A549 (cell line): ENCODE measurements at regions not wholly inside any gene's neighbourhood (a gene's known extent, or its start where the extent isn't known, plus 50 kb on each side); places are given as distances from the start of the nearest gene placed in this dataset.

ENCODE experiments used
- CBX8 ChIP-seq: fragments of 200-600 bp; sonication (generic); IDR thresholded peaks from 2 replicates; pipeline ENCODE4 v1.6.1; 2016
- CHD4 ChIP-seq: fragments of 200-600 bp; sonication (generic); IDR thresholded peaks from 2 replicates; pipeline ENCODE4 v1.6.1; 2016; ENCODE audit warnings: antibody characterized with exemption, mild to moderate bottlenecking, borderline replicate concordance
- EP300 ChIP-seq, 2 experiments: fragments of >200 bp; sonication (Bioruptor Twin); formaldehyde crosslinking; IDR thresholded peaks; 2 replicates in 1 of 2; 3 replicates in 1 of 2; pipeline ENCODE4 v1.6.1; 2016 to 2017
- ESRRA ChIP-seq: fragments of 150-350 bp; IDR thresholded peaks from 2 replicates; pipeline ENCODE4 v1.6.1; 2014; ENCODE audit warnings: mild to moderate bottlenecking, low read length, borderline replicate concordance
- HOXB5 ChIP-seq: fragments of 250-450 bp; sonication (Bioruptor Pico); IDR thresholded peaks from 2 replicates; pipeline ENCODE4 v1.5.0; 2020; ENCODE audit warnings: mild to moderate bottlenecking, moderate library complexity
- JUNB ChIP-seq: fragments of >200 bp; sonication (Bioruptor Twin); formaldehyde crosslinking; IDR thresholded peaks from 2 replicates; pipeline ENCODE4 v1.6.1; 2016
- POLR2A ChIP-seq: IDR thresholded peaks from 2 replicates; pipeline ENCODE4 v1.6.1; 2012; ENCODE audit warnings: mild to moderate bottlenecking, low read length
- POLR2AphosphoS2 ChIP-seq: conservative IDR thresholded peaks from 2 replicates; pipeline ENCODE4 v1.6.1; 2012; ENCODE audit warnings: low read length, improper control_type of control experiment, inconsistent platforms
- RCOR1 ChIP-seq: fragments of 150-350 bp; IDR thresholded peaks from 2 replicates; pipeline ENCODE4 v1.6.1; 2014; ENCODE audit warnings: antibody characterized with exemption, low read length, low read depth
- RNF2 ChIP-seq: fragments of 200-600 bp; sonication (generic); IDR thresholded peaks from 2 replicates; pipeline ENCODE4 v1.6.1; 2016; ENCODE audit warnings: low read depth, mild to moderate bottlenecking, antibody characterized with exemption, moderate library complexity, borderline replicate concordance
- TF ChIP-seq, protein P1 (sequence below): fragments of >200 bp; sonication (Bioruptor Twin); formaldehyde crosslinking; IDR thresholded peaks from 3 replicates; pipeline ENCODE4 v1.5.1; 2016

GRCh38 chr6:96450770-96451130 is 70.9 kb upstream of the UFL1 start:
- TF ChIP-seq ESRRA (no peak), EP300 (IDR thresholded peaks at IDR 0.05) (no peak), RNF2 (no peak), CHD4 (no peak), HOXB5 (no peak), CBX8 (no peak), RCOR1 (no peak), POLR2A (no peak), JUNB (no peak), POLR2AphosphoS2 (no peak)
- TF ChIP-seq, protein P1, sequence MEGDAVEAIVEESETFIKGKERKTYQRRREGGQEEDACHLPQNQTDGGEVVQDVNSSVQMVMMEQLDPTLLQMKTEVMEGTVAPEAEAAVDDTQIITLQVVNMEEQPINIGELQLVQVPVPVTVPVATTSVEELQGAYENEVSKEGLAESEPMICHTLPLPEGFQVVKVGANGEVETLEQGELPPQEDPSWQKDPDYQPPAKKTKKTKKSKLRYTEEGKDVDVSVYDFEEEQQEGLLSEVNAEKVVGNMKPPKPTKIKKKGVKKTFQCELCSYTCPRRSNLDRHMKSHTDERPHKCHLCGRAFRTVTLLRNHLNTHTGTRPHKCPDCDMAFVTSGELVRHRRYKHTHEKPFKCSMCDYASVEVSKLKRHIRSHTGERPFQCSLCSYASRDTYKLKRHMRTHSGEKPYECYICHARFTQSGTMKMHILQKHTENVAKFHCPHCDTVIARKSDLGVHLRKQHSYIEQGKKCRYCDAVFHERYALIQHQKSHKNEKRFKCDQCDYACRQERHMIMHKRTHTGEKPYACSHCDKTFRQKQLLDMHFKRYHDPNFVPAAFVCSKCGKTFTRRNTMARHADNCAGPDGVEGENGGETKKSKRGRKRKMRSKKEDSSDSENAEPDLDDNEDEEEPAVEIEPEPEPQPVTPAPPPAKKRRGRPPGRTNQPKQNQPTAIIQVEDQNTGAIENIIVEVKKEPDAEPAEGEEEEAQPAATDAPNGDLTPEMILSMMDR: no peak
